Tongue (tissue), 1 donor: ENCODE measurements at regions not wholly inside any gene's neighbourhood (a gene's known extent, or its start where the extent isn't known, plus 50 kb on each side); places are given as distances from the start of the nearest gene placed in this dataset.

Source experiments
- DNase-seq: peaks from one replicate; pipeline ENCODE4 v3.0.0-alpha.2; 2015

GRCh38 chr4:24637173-24637572, 52.8 kb upstream of the DHX15 start:
- no peak for DNase-seq

- no peak for DNase-seq
Observed at GRCh38 chr4:24638396-24638875, 54.1 kb upstream of the DHX15 start.

- DNase-seq: no peak
Observed at GRCh38 chr4:24639714-24640113, 55.4 kb upstream of the DHX15 start.

- DNase-seq: no peak
Observed at GRCh38 chr4:24640366-24640765, 56.0 kb upstream of the DHX15 start.

- DNase-seq: no peak
Observed at GRCh38 chr4:24642981-24643547, 58.7 kb upstream of the DHX15 start.

- DNase-seq: no peak
Observed at GRCh38 chr4:24643774-24644520, 59.6 kb upstream of the DHX15 start.

GRCh38 chr4:24644983-24645764, 60.8 kb upstream of the DHX15 start:
- no peak for DNase-seq

- DNase-seq: no peak
Observed at GRCh38 chr4:24645765-24646550, 61.6 kb upstream of the DHX15 start.

GRCh38 chr4:24646798-24647460, 62.6 kb upstream of the DHX15 start:
- peak; percentile 60 for DNase-seq

GRCh38 chr4:24650849-24651640, 66.7 kb upstream of the DHX15 start:
- DNase-seq: no peak

- DNase-seq: no peak
Observed at GRCh38 chr4:24655326-24655725, 71.0 kb upstream of the DHX15 start.

- no peak for DNase-seq
Observed at GRCh38 chr4:24655971-24656370, 71.6 kb upstream of the DHX15 start.

GRCh38 chr4:24656906-24657305, 72.6 kb upstream of the DHX15 start:
- no peak for DNase-seq

- DNase-seq: peak; percentile 60
Observed at GRCh38 chr4:24657768-24658617, 73.6 kb upstream of the DHX15 start.

- DNase-seq: peak; percentile 82
Observed at GRCh38 chr4:24659241-24659961, 75.0 kb upstream of the DHX15 start.

GRCh38 chr4:24662056-24662455, 77.7 kb upstream of the DHX15 start:
- no peak for DNase-seq

GRCh38 chr4:24662542-24662941, 78.2 kb upstream of the DHX15 start:
- DNase-seq: no peak

GRCh38 chr4:24664956-24665355, 80.6 kb upstream of the DHX15 start:
- DNase-seq: peak; percentile 55

GRCh38 chr4:24666316-24666715, 82.0 kb upstream of the DHX15 start:
- no peak for DNase-seq
